HCT116 (cell line): ENCODE measurements at regions not wholly inside any gene's neighbourhood (a gene's known extent, or its start where the extent isn't known, plus 50 kb on each side); places are given as distances from the start of the nearest gene placed in this dataset.

Source experiments
- ATAC-seq: fragments of 200-7000 bp; cut with Tn5 transposase; 2 replicates; pipeline ENCODE4 v1.9.1; 2020; ENCODE audit warnings: mild to moderate bottlenecking, moderate library complexity
- BruUV-seq: library from RNA; stranded (reverse); fragments of 400-500 nt; replicated peaks from 2 replicates; lab custom pipeline; 2021; lab: Mats Ljungman, UMichigan
- CTCF ChIA-PET: fragments of 300-600 bp; sonication (Branson Sonifier 250); formaldehyde crosslinking; loops from one replicate; lab custom pipeline; 2021; ENCODE audit warnings: antibody characterized with exemption; lab: Charles Lee
- POLR2A ChIA-PET: fragments of 300-600, 350-600 bp; sonication (Branson Sonifier 250); formaldehyde crosslinking; loops from one replicate; lab custom pipeline; 2021; ENCODE audit warnings: antibody characterized with exemption; lab: Charles Lee
- RAD21 ChIA-PET, 2 experiments: fragments of 300-600 bp; sonication (Branson Sonifier 250); formaldehyde crosslinking; loops; one replicate each; lab custom pipeline; 2023; ENCODE audit warnings: low total read pairs in 2 of 2; ENCODE audit not compliant: uncharacterized antibody in 2 of 2, unreplicated experiment in 2 of 2, low non-redundant PET in 1 of 2; lab: Charles Lee
- DNase-seq: peaks from one replicate; pipeline ENCODE4 v3.0.0-alpha.2; 2010; ENCODE audit warnings: low read depth, low spot score
- H2AFZ ChIP-seq: fragments of 200-600 bp; shearing (Covaris generic), sonication (generic); 2 replicates; pipeline ENCODE4 v1.6.1; 2017; ENCODE audit warnings: low read depth, mixed run types, mixed read lengths, antibody characterized with exemption, low read length; ENCODE audit not compliant: poor library complexity, severe bottlenecking
- H3K27ac ChIP-seq: 2 replicates; pipeline ENCODE4 v1.5.1; 2012; ENCODE audit warnings: low read depth, low read length
- H3K27me3 ChIP-seq: fragments of 200-600 bp; sonication (generic); 2 replicates; pipeline ENCODE4 v1.6.1; 2016; ENCODE audit warnings: mixed run types, low read length, mixed read lengths; ENCODE audit not compliant: insufficient read depth
- H3K36me3 ChIP-seq, 2 experiments: fragments of 200-500 bp in 1 of 2; fragments of 200-600 bp in 1 of 2; sonication (Bioruptor generic) in 1 of 2; sonication (generic) in 1 of 2; 2 replicates each; pipeline versions ENCODE4 v1.5.1 to v1.6.1; 2014 to 2016; ENCODE audit warnings: low read length in 2 of 2, inconsistent platforms in 1 of 2, mixed read lengths in 1 of 2, mixed run types in 1 of 2; ENCODE audit not compliant: insufficient read depth in 2 of 2, control insufficient read depth in 1 of 2
- H3K4me1 ChIP-seq, 2 experiments: fragments of 200-600 bp in 1 of 2; sonication (generic) in 1 of 2; 2 replicates each; pipeline versions ENCODE4 v1.5.1 to v1.6.1; 2012 to 2017; ENCODE audit warnings: low read length in 2 of 2, inconsistent platforms in 1 of 2, mild to moderate bottlenecking in 1 of 2, mixed read lengths in 1 of 2, mixed run types in 1 of 2, moderate library complexity in 1 of 2; ENCODE audit not compliant: insufficient read depth in 2 of 2, control insufficient read depth in 1 of 2
- H3K4me2 ChIP-seq: fragments of 200-600 bp; sonication (generic); 2 replicates; pipeline ENCODE4 v1.6.1; 2017; ENCODE audit warnings: mixed run types, low read length, mixed read lengths
- H3K4me3 ChIP-seq, 2 experiments: fragments of 200-600 bp in 1 of 2; sonication (generic) in 1 of 2; replicated peaks in 1 of 2; 2 replicates each; pipeline ENCODE4 v1.5.1; 2011 to 2016; ENCODE audit warnings: low read length in 2 of 2, control low read depth in 1 of 2, low read depth in 1 of 2, mild to moderate bottlenecking in 1 of 2, mixed read lengths in 1 of 2, mixed run types in 1 of 2
- H3K79me2 ChIP-seq: fragments of 200-600 bp; sonication (generic); 2 replicates; pipeline ENCODE4 v1.6.1; 2017; ENCODE audit warnings: mild to moderate bottlenecking, mixed run types, low read length, moderate library complexity, mixed read lengths; ENCODE audit not compliant: insufficient read depth
- H3K9ac ChIP-seq: fragments of 200-600 bp; sonication (generic); 2 replicates; pipeline ENCODE4 v1.6.1; 2016; ENCODE audit warnings: low read length, mixed read lengths
- H3K9me2 ChIP-seq: fragments of 200-600 bp; sonication (generic), shearing (Covaris generic); 2 replicates; pipeline ENCODE4 v1.6.1; 2017; ENCODE audit warnings: mixed run types, mild to moderate bottlenecking, moderate library complexity; ENCODE audit not compliant: insufficient read depth
- H3K9me3 ChIP-seq, 2 experiments: fragments of 200-500 bp in 1 of 2; fragments of 200-600 bp in 1 of 2; sonication (Bioruptor generic) in 1 of 2; sonication (generic) in 1 of 2; 2 replicates each; pipeline ENCODE4 v1.6.1; 2014 to 2017; ENCODE audit warnings: low read length in 2 of 2, mixed read lengths in 2 of 2, inconsistent platforms in 1 of 2, low read depth in 1 of 2, mild to moderate bottlenecking in 1 of 2, mixed run types in 1 of 2, moderate library complexity in 1 of 2; ENCODE audit not compliant: control insufficient read depth in 1 of 2, insufficient read depth in 1 of 2
- H4K20me1 ChIP-seq: fragments of 200-600 bp; sonication (generic), shearing (Covaris generic); 2 replicates; pipeline ENCODE4 v1.6.1; 2017; ENCODE audit warnings: mixed run types, mild to moderate bottlenecking, moderate library complexity; ENCODE audit not compliant: insufficient read depth
- CBX3 ChIP-seq: IDR thresholded peaks from 2 replicates; pipeline ENCODE4 v1.6.1; 2012; ENCODE audit warnings: low read depth
- CEBPB ChIP-seq: IDR thresholded peaks from 2 replicates; pipeline ENCODE4 v1.6.1; 2012; ENCODE audit warnings: low read depth
- ELF1 ChIP-seq: IDR thresholded peaks from 2 replicates; pipeline ENCODE4 v1.6.1; 2012; ENCODE audit warnings: low read depth, borderline replicate concordance
- EZH2 ChIP-seq: fragments of 200-600 bp; sonication (generic); IDR thresholded peaks from 2 replicates; pipeline ENCODE4 v1.6.1; 2017; ENCODE audit warnings: antibody characterized with exemption, mixed run types
- EZH2phosphoT487 ChIP-seq: fragments of 200-600 bp; IDR thresholded peaks from 2 replicates; pipeline ENCODE4 v1.6.1; 2018; ENCODE audit warnings: antibody characterized with exemption, borderline replicate concordance
- FOSL1 ChIP-seq: IDR thresholded peaks from 2 replicates; pipeline ENCODE4 v1.6.1; 2012; ENCODE audit warnings: low read depth
- JUND ChIP-seq: IDR thresholded peaks from 2 replicates; pipeline ENCODE4 v1.6.1; 2012
- MAX ChIP-seq: IDR thresholded peaks from 2 replicates; pipeline ENCODE4 v1.6.1; 2012
- POLR2A ChIP-seq: IDR thresholded peaks from 2 replicates; pipeline ENCODE4 v1.7.0; 2011; ENCODE audit warnings: borderline replicate concordance; ENCODE audit not compliant: insufficient read depth, insufficient read length; ENCODE audit errors: extremely low read depth
- POLR2AphosphoS5 ChIP-seq: IDR thresholded peaks from 2 replicates; pipeline ENCODE4 v1.6.1; 2011; ENCODE audit warnings: mild to moderate bottlenecking, low read depth, low read length, moderate library complexity
- RAD21 ChIP-seq: IDR thresholded peaks from 2 replicates; pipeline ENCODE4 v1.6.1; 2012; ENCODE audit warnings: low read depth, mild to moderate bottlenecking
- SIN3A ChIP-seq: IDR thresholded peaks from 2 replicates; pipeline ENCODE4 v1.6.1; 2012; ENCODE audit warnings: low read depth
- SP1 ChIP-seq: IDR thresholded peaks from 2 replicates; pipeline ENCODE4 v1.6.1; 2012; ENCODE audit warnings: low read depth
- SRF ChIP-seq: IDR thresholded peaks from 2 replicates; pipeline ENCODE4 v1.6.1; 2012; ENCODE audit warnings: low read depth
- YY1 ChIP-seq: IDR thresholded peaks from 2 replicates; pipeline ENCODE4 v1.6.1; 2011; ENCODE audit warnings: low read length, low read depth, moderate library complexity, mild to moderate bottlenecking; ENCODE audit not compliant: insufficient replicate concordance; ENCODE audit errors: extremely low read depth
- ZBTB33 ChIP-seq: IDR thresholded peaks from 2 replicates; pipeline ENCODE4 v1.6.1; 2011; ENCODE audit warnings: mild to moderate bottlenecking, low read length, moderate library complexity; ENCODE audit not compliant: insufficient replicate concordance; ENCODE audit errors: extremely low read depth
- ZFX ChIP-seq: fragments of 450-650 bp; IDR thresholded peaks from 2 replicates; pipeline ENCODE4 v1.6.1; 2017
- ZNF274 ChIP-seq: fragments of 200-500 bp; sonication (Bioruptor generic); IDR thresholded peaks from 2 replicates; pipeline ENCODE4 v1.6.1; 2014; ENCODE audit warnings: mild to moderate bottlenecking, low read depth, low read length, inconsistent platforms
- intact Hi-C: fragments of 100-400 bp; cut with micrococcal nuclease; formaldehyde crosslinking; loops from 2 replicates; pipeline ENCODE4 v1.10.0; 2022

GRCh38 chr2:82852787-82853186 lies 1606.3 kb downstream of the SUCLG1 start (continued):
- TF ChIP-seq CEBPB = no peak
- no peak for TF ChIP-seq ZFX
- TF ChIP-seq RAD21 = no peak
- TF ChIP-seq EZH2 = no peak
- TF ChIP-seq SIN3A = no peak

GRCh38 chr2:82848285-82848684 lies 1610.8 kb downstream of the SUCLG1 start:
- ChIA-PET RAD21 (no interaction called here), CTCF (no interaction called here), POLR2A (no interaction called here)
- Histone ChIP-seq H3K27me3 (no peaks in the 10 kb centered on the region), H3K27ac (no peak overlapping the region), H2AFZ (no peak overlapping the region), H3K9me3 (no peaks in the 10 kb centered on the region), H3K79me2 (no peaks in the 10 kb centered on the region), H3K9ac (no peak overlapping the region), H3K4me3 (no peak overlapping the region), H3K4me1 (no peaks in the 10 kb centered on the region), H4K20me1 (no peaks in the 10 kb centered on the region), H3K9me2 (no peaks in the 10 kb centered on the region), H3K4me2 (no peak overlapping the region), H3K36me3 (no peaks in the 10 kb centered on the region)
- ATAC-seq (no peak), DNase-seq (no peak)
- intact Hi-C loops = no loop called here
- TF ChIP-seq FOSL1 = no peak
- TF ChIP-seq CBX3 = no peak
- TF ChIP-seq SRF = no peak
- TF ChIP-seq ELF1 = no peak
- TF ChIP-seq YY1 = no peak
- no peak for TF ChIP-seq POLR2A
- TF ChIP-seq RAD21 = no peak
- no peak for TF ChIP-seq SIN3A
- TF ChIP-seq MAX = no peak
- TF ChIP-seq JUND = no peak
- no peak for TF ChIP-seq ZNF274
- no peak for TF ChIP-seq POLR2AphosphoS5
- no peak for TF ChIP-seq ZFX
- no peak for TF ChIP-seq ZBTB33
- no peak for TF ChIP-seq EZH2phosphoT487
- no peak for TF ChIP-seq SP1
- BruUV-seq = no TSS peak
